SK-N-SH (cell line): ENCODE measurements at regions not wholly inside any gene's neighbourhood (a gene's known extent, or its start where the extent isn't known, plus 50 kb on each side); places are given as distances from the start of the nearest gene placed in this dataset.

Experiments used
- CTCF ChIP-seq: fragments of 200-600 bp; sonication (generic); IDR thresholded peaks from 2 replicates; pipeline ENCODE4 v1.6.1; 2017; ENCODE audit warnings: antibody characterized with exemption, mild to moderate bottlenecking, moderate library complexity
- EP300 ChIP-seq, 2 experiments: IDR thresholded peaks; 2 replicates each; pipeline versions ENCODE4 v1.4.0 to v1.6.1; 2012; ENCODE audit warnings: borderline replicate concordance in 1 of 2, low read depth in 1 of 2, low read length in 1 of 2
- FOXJ3 ChIP-seq: sonication (generic); formaldehyde crosslinking; IDR thresholded peaks from 2 replicates; pipeline ENCODE4 v1.5.1; 2020; ENCODE audit warnings: mild to moderate bottlenecking, missing genetic modification reagents
- RCOR1 ChIP-seq: fragments of 150-350 bp; IDR thresholded peaks from 2 replicates; pipeline ENCODE4 v1.6.1; 2017; ENCODE audit warnings: antibody characterized with exemption, low read length
- SMC3 ChIP-seq: IDR thresholded peaks from 2 replicates; pipeline ENCODE4 v1.6.1; 2012; ENCODE audit warnings: low read depth, low read length, improper control_type of control experiment
- TAF1 ChIP-seq: IDR thresholded peaks from 2 replicates; pipeline ENCODE4 v1.6.1; 2012; ENCODE audit warnings: low read depth, mild to moderate bottlenecking, low read length, moderate library complexity, borderline replicate concordance
- TEAD4 ChIP-seq: IDR thresholded peaks from 2 replicates; pipeline ENCODE4 v1.4.0; 2012; ENCODE audit warnings: mild to moderate bottlenecking, borderline replicate concordance; ENCODE audit not compliant: insufficient read depth
- USF2 ChIP-seq: fragments of 150-350 bp; IDR thresholded peaks from 2 replicates; pipeline ENCODE4 v1.6.1; 2017; ENCODE audit warnings: antibody characterized with exemption, low read length, low read depth, borderline replicate concordance
- YY1 ChIP-seq: IDR thresholded peaks from 2 replicates; pipeline ENCODE4 v1.4.0; 2012; ENCODE audit warnings: low read depth, mild to moderate bottlenecking

GRCh38 chr6:76677017-76677416, 604.6 kb upstream of the IMPG1 start:
- TF ChIP-seq RCOR1: no peak
- TF ChIP-seq EP300 (IDR thresholded peaks at IDR 0.05; ENCODE audit: borderline replicate concordance in 1 of 2, low read depth in 1 of 2, low read length in 1 of 2): no peak
- TF ChIP-seq SMC3: no peak
- no peak for TF ChIP-seq USF2
- no peak for TF ChIP-seq TEAD4
- TF ChIP-seq YY1: no peak
- TF ChIP-seq FOXJ3 (CRISPR knock-in tag): no peak
- no peak for TF ChIP-seq TAF1
- no peak for TF ChIP-seq CTCF
